GM18499 (cell line): ENCODE measurements at regions not wholly inside any gene's neighbourhood (a gene's known extent, or its start where the extent isn't known, plus 50 kb on each side); places are given as distances from the start of the nearest gene placed in this dataset.

Source experiments
- ATAC-seq: cut with Tn5 transposase; IDR thresholded peaks from one replicate; pipeline ENCODE4 v1.9.1; 2021; ENCODE audit warnings: moderate number of reproducible peaks; ENCODE audit not compliant: insufficient read depth, unreplicated experiment

DNA sequence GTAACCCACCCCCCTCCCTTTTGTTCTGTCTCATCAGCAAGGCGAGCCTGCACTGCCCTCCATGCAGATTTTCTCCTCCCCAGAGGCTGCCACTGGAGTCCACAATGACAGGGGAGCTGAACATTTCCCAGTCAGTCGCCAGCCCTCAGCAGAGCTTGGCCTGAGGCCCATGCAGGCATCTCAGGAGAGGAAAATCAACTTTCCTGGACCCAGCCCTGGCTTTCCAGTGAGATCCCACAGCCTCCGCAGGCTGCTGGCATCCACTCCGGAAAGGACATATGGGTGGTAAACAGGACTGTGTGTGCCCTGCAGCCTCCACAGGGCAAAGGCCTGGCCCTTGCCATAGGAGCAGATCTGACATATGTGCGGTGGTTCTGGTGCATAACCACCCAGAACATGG, 253.8 kb downstream of the TNS1 start:
- no peak for ATAC-seq

DNA sequence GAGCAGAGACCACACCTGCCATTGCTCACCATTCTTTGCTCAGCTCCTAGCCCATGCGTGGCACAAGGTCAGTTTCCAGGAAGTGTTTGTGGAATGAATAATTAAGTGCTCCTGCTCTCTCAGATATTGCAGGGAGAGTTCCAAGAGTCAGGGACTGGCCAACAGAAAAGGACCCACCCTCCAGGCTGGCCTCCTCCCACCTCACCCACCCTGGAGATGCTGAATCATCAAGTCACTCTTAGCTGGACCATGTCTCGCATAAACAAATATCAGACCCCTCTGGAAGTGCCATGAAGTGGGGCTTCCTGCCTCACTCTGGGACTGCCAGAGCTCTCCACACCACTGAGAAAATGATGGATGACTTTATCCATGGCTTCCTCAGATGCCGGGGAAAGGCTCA, 256.0 kb downstream of the TNS1 start:
- no peak for ATAC-seq

DNA sequence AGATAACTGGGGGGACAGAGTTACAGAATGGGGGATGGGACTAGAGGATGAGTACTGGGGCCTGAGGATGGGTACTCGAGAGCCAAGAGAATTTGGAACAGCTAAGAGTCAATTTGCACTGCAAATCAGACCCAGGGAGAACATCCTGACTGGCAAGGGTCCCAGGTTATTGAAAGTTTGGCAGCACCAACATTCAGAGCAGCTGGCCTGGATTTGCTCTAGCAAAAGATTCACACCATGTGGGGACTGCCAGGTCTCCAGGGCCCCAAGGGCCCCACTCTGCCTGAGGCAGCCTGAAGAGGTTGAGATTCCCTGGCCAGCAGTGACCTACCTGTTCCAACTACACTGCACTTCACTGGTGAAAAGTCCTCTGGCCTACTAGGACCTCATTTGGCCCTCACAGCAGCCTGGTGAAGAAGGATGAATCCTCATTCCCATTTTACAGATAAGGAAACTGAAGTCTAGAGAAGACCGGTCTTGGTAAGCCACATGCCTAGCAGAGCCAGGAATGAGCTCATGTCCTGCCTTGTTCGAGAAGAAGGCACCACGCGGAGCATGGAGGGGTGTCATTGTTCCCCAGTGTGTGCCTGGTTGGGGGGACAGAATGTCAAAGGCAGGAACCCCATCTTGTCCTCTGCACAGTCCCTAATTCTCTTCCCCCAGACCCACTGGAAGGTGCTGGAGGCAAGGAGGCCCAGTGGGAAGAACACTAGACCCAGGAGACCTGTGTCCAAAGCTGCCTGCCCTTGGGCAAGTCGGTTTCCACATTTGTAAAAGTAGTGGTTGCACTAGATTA, 258.6 kb downstream of the TNS1 start:
- no peak for ATAC-seq

DNA sequence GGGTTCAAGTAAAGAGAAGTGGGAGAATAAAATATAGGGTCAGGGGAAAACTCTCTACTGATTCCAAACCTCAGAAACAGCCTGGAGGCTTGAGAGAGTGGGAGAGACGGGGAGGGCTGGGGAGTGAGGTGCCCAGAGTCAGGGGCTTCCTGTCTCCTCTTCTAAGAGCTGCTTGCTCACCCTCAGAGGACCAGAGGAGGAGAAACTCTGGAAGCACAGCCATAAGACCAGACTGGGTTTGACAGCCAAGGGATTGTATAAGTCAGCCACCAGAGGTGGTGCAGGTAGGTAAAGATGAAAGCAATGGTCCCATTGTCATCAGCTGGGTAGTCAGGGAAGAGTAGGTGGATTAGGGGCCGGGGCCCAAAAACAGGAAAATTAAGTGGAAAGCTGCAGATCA, 259.4 kb downstream of the TNS1 start:
- no peak for ATAC-seq

DNA sequence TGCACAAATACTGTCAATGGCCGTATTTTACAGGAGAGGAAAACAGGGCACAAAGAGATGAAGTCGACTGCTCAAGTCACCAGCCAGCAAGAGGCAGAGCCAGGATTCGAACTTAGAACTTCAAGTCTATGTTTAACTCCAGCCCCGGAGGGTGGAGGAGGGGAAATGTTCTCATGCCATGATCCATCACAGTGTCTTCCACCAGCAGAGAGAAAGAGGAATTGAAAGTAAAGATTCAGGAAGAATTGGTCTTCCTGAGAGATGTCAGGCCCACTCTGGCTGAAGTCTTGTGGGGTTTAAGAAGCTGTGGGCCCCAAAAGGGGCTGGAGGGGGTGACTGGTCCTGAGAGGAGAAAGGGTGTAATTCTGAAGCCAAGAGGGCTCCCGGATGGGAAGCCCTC, 260.0 kb downstream of the TNS1 start:
- ATAC-seq, result no peak

DNA sequence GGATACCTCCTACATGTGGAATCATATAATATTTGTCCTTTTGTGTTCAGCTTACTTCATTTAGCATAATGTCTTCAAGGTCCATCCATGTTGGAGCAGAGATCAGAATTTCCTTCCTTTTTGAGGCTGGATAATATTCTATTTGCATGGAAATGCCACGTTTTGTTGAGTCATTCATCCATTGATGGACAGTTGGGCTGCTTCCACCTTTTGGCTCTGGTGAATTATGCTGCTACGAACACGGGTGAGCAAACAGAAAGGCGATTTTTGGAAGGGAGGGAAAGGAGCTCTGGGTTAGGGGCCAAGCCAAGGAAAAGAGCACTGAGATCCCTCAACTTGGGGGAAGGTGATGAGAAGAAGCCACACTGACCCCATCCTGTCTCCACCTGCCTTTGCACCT, 260.5 kb downstream of the TNS1 start:
- no peak for ATAC-seq

DNA sequence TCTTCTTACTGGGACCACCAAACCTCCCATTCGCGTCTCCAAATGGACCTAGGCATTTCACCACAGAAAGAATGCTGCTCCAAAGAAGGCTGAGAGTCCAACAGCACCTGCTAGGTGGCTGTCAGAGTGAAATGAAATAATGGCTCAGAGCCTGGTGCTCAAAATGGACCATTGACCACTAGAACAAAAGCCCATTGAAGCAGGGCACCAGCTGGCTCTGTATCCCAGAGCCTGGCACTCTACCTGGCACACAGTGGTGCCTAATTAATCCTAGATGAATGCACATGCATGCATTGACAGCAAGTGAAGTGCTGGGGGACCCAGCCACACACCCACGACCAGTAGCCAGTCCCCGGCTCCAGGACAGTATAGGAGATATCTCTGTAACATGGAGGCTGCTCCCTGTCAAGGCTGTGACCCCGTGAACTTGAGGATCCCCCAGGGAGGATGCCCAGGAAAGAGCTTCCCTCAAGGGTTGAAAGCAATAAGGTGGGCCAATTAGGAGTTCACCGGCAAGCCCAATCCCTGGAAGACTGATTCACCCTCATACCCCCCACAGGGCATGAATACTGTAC, 261.3 kb downstream of the TNS1 start:
- ATAC-seq, result no peak

DNA sequence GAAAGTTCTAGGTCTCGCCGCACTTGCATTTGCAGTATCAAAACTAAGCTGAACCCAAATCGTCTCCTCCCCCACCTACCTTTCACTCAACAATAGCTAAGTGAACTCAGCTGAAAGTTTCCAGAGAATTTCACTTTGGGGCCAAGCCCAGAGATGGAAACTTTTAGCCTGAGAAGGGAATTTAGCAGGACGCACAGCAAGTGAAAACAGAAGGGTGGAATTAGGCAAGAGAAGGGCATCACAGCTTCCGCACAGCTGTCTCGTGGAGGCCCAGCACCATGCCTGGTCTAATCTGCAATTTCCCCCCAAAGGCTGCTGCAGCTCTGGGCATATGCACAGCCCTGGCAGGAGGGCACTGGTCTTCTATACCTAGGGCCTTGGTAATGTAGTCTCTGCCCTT, 262.0 kb downstream of the TNS1 start:
- no peak for ATAC-seq

DNA sequence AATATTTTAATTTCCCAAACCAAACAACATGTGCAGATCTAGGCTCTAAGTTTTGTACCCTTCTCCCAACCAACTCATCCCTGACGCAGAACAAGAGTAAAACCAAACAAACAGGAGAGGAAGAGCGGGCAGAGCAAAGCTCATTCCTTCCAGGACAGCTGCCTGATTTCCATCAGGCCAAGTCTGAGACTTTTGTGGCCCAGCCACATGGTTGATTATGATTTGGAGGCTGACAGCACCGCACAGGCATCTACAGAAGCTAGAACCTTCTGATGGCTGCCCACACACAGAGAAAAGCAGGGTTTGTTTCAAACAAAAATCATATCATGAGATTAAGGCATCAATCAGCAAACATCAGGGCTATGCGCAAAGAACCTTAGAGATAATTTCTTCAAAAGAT, 262.6 kb downstream of the TNS1 start:
- no peak for ATAC-seq

DNA sequence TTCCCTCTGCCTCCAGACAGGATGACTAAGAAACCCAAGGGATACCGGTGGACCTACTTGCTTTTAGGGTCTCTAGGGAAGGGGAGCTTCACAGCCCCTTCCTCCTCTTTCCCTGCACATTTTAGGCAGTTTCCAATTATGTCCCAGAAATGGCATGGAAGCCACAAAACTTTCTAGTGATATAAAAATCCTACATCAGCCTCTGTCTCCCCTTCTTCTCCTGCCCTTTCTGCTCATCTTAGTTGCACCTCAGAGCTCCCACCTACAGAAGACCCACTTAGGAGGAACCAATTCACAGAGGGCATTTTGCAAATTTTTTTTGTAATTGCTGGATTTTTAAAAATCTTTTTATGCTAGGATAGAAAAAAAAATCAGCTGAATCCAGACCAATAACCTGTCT, 263.1 kb downstream of the TNS1 start:
- no peak for ATAC-seq

DNA sequence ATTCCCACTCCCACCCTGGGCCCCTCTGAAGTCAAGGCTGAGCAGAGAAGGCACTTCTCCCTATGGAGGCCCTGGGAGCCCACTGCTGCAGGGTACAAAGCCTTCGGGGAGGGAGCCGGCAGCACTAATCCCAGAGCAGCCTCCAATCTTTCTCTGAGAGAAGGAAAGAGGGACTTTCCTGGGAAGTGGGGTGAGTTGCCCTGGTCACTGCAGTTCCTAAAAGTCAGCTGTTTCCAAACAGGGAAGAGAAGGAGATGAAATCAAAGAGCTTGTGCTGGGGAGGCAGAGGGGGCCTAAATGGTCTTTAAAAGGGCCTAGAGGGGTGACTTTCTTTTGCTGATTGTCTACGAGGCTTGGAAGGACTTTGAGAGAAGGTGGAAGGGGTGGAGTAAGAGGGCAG, 264.7 kb downstream of the TNS1 start:
- ATAC-seq, result no peak

DNA sequence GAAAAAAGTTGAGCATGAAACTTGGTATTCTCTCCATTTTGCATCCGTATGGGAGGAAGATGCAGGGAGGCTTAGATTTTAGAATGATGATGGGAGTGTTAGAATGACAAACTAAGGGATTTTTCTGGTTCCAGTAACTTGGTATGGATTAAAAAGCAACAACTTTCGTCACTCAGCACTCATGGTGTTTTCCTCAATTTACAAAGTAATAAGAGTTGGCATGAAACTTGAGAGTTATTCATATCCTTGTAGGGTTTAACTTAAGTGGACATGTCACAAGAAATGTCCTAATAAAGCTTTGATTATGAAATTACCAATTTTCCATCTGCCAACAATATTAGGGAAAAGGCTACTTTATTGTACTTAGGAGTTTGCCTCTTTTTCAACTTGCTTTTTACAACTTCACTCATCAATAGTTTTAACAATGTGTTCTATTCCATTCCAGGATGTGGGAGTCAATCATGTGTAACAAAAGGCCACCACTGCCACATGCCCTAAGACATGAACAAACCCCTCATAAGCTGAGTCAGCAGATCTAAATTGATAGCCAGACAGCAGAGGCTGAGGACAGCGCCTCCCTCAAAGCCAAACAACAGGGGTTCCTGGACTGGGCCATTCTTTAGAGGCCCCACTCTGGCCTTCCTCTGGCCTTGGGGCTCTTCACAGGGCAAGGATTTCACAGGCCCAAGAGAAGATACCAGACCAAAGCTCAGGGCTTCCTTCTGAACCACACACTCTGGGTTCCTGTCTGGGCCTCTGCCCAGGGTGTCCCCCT, 265.8 kb downstream of the TNS1 start:
- ATAC-seq, result no peak

DNA sequence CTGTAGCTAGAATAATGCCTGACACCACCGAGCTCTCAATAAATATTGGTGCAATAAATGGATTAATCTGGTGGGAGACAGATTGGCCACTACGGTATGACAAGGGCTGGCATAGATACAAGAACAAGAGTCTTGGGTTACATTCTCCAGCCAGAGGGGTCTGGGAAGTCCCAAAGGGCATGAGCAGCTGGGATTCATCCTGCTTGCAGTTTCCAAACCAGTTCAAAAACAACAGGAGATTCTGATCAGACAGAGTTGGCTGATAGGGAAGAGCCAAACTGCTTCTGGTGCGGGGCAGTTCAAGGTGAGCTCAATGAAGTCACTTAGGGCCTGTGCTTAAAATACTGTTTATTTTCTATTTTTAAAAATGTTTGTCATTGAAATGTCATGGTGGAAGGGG, 266.9 kb downstream of the TNS1 start:
- no peak for ATAC-seq

DNA sequence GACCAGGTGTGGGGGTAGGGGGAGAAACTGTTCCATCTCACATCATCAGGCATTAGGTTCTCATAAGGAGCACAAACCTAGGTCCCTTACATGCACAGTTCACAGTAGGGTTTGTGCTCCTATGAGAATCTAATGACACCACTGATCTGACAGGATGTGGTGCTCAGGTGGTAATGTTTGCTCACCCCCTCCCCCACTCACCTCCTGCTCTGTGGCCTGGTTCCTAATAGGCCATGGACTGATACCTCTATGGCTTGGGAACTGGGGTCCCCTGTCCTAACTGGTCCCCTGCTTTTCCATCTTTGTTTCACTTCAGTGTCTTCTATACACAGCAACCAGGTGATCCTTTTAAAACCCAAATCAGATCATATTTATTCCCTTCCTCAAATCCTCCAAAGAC, 267.8 kb downstream of the TNS1 start:
- no peak for ATAC-seq

DNA sequence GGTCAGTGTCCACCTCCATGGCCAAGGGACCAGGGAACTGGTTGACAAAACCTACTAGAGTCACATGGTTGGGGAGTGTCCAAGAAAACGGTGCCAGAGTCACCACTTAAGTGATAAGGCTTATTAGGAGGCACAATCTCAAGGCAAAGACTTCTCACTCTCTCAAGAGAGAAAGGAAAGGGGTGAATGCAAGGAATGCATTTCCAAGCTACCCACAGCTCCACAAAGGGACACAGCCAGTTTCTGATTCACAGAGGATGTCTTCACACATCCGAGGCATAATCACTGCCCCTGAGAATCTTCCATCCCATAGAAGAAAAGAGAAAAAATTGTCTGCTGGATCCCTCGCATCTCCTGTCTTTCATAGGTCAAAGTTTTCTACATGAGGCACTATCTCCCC, 269.3 kb downstream of the TNS1 start:
- no peak for ATAC-seq

DNA sequence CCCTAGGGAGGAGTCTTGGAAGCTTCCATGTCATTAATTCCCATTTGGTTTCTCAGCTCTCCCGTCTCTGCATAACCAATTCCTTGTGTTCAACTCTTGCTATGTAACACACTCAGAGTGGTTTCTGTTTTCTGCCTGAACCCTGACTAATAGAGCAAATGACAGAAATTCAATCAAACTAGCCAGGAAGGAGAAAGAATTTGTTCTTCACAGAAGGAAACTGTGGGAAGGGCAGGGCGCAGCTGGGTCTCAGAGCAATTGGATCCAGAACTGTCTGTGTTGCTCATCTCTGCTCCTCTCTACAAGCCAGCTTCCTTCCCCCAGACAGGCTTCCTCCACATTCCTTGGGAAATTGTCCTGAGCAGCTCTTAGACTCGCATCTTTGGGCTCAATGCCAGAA, 269.8 kb downstream of the TNS1 start:
- ATAC-seq, result no peak

DNA sequence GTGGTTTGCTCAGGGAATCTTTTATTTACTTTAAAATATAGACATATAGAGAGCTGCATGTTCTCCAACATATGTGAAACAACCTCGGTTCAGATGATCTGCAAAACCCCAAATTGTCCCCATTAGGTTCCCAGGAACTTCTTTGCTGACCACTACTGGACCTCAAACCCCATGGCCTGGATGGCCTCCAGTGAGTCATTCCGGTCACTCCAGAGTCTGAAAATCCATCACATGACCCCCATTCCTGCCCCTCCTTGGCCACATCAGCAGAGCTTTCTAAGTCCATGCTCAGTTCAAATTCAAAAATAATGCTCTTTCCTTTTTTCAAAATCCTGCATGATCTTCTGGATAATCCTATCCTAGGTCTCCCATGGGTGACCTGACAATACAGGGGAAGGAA, 271.0 kb downstream of the TNS1 start:
- ATAC-seq, result no peak

DNA sequence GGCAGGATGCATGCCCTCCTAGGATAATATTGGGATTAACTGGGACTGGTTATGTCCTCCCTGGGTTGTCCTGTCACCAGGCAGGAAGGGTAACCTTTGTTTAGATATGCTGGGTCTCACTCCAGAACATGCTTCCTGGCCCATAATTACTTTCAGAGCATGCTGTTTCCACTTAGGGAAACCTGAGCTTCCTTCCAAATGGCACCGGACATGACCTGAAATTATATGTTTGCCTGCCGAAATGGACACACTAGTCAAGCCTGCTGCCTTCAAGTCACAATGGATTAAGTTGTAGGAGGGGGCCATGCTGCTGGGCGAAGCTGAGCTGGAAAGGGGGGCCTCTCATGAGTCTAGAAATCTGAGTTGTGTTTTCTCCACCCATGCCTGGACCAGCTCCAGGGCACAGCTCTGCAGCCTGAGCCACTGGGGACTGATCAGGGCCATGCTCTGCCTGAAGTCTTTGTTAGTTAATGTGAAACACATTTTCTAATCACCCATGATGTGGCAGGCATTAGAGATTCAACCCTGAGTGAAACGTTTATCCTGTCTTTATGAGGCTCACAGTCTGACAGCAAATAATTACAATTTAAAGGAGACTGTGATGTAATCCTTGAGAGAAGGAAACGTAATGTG, 273.3 kb downstream of the TNS1 start:
- no peak for ATAC-seq

DNA sequence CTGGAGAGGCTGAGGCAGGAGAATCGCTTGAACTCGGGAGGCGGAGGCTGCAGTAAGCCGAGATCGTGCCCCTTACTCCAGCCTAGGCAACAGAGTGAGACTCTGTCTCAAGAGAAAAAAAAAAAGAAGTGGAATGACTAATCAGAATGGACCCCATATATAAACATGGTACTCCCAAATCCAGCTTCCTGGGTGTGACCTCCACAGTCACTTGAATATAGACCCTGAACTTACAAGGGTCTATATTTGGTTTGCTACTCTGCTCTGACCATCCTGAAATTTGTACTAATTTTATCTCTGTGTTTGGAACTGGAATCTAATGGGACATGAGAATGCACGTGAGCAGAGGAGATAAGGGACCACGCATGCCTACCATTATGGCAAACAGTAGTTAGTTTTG, 275.0 kb downstream of the TNS1 start:
- ATAC-seq, result no peak

DNA sequence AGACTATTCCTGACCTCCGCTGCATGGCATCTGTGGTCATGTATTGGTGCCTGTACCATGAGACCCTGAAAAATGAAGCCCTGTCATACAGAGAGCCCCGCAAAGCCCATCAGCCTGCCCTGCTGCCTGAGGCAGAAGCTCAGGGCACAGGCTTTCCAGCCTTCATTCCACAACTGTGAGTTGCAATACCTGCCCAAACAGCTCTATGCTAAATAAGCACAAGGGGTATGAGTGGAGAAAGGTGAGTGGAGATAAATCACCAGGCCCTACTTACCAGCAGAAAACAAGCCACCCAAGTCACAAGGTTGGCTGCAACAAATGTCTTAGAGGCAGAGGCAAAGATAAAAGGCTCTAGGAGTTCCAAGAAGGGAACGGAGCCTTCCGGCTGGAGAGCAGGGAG, 277.4 kb downstream of the TNS1 start:
- ATAC-seq, result no peak

DNA sequence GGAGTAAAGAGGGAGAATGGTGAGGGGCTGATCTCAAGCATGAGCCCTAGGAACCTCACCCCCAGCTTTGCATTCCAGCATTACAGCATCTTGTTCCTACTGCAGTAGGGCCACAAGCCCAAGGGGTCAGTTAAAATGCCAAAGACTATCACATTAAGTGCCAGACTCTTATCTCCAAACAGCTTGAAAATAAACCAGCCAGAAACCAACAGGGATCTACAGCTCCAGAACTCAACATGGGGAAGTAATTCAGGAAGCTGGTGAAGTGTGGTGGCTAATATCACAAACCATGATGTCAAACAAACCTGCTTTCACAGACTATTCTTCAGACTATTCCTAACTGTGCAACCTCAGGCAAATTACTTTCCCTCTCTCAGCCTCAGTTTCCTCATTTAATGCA, 278.3 kb downstream of the TNS1 start:
- ATAC-seq, result no peak
